GM11168 (cell line): ENCODE measurements at regions not wholly inside any gene's neighbourhood (a gene's known extent, or its start where the extent isn't known, plus 50 kb on each side); places are given as distances from the start of the nearest gene placed in this dataset.
"Not testable (repeated sequence)": the region's sequence is repeated elsewhere in the genome, so short reads cannot be mapped to it uniquely, and the experiment has no call there.

ENCODE experiments used
- in situ Hi-C: fragments of 300-500 bp; cut with MboI; formaldehyde crosslinking; loops from one replicate; pipeline ENCODE4 v1.12.0; 2022; ENCODE audit warnings: low sequenced_read_pairs; ENCODE audit not compliant: unreplicated experiment

DNA sequence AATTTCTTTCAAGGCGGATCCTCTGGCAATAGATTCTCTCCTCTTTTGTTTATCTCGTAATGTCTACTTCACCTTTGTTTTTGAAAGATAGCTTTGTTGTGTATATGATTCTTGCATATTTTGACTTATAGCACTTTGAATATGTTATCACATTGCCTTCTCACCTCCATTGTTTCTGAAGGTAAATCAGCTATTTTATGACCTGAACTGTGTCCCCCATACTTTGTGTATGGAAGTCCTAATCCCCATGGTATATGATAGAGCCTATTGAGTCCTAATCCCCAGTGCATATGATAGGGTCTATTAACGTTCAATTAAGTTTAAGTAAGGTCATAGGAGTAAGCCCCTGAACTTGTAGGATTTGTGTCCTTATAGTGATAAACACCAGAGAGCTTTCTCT lies 910.2 kb upstream of the NUDT12 start:
- in situ Hi-C loops = no loop called here

DNA sequence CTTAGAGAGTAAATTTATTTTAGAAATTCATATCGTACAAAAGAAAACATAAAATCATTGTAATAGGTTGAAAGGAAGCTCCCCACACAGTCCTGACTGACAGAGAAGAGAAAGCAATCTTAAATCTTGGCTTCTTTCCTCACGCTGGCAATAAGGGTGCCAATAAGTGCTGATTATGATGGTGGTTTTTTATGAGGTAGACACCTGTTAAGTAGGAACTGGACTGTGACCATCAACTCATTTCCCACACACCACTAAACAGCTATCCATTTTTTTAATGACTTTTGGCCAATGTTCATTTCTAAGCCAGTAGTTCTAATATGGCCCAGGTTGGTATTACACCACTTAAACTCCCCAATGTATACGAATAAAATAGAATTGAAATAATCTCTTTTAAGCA lies 893.5 kb upstream of the NUDT12 start:
- in situ Hi-C loops = no loop called here

DNA sequence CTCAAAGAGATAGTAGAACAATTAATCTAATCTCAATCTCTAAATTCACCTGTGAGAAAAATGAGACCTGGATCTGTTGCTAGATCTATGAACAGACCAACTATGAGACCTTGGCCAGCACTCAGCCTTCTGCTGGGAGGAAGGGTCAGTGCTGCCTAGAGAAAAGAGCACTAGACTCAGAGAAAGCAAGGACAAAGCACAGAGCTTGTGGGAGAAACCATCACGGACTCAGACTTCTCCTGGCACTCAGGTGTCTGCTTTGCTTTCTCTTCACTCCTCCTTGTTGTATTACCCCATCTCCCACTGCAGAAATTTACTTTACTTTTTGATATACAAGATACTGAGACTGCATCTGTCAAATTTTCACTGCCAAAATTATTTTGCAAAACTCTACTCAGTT lies 890.0 kb upstream of the NUDT12 start:
- in situ Hi-C loops = no loop called here

DNA sequence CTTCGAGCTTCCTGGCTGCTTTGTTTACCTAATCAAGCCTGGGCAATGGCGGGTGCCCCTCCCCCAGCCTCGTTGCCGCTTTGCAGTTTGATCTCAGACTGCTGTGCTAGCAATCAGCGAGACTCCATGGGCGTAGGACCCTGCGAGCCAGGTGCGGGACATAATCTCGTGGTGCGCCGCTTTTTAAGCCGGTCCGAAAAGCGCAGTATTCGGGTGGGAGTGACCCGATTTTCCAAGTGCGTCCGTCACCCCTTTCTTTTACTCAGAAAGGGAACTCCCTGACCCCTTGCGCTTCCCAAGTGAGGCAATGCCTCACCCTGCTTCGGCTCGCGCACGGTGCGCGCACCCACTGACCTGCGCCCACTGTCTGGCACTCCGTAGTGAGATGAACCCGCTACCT lies 889.3 kb upstream of the NUDT12 start:
- in situ Hi-C loops = not testable (repeated sequence)

DNA sequence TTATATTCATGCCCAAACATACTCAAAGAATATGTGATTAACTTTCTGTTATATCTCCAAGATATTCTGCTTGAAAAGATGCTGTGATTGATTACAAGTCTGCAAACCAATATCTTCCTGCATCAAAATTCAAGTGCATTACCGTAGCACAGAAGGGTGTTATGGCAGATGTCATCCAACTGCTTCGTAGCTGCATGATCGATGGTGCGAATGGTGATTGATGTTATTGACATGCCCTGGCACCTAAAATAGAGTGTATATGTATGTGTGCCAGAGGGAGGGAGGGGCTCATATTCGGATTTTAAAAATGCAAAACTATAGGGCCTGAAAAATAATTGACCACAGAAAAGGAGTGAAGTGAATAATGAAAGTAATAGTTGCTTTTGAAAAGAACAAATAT lies 882.1 kb upstream of the NUDT12 start:
- in situ Hi-C loops = no loop called here

DNA sequence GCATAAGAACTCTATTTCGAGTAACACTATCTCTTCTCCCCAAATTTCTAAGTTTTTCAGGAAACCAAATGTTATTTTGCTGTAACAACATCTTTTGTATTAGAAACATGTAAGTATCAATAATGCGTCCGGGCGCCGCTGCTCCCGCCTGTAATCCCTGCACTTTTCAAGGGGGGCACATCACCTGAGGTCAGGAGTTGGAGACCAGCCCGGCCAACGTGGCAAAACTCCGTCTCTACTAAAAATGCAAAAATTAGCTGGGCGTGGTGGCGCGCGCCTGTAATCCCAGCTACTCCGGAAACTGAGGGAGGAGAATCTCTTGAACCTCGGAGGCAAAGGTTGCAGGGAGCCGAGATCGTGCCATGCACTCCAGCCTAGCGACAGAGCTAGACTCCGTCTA lies 881.1 kb upstream of the NUDT12 start:
- in situ Hi-C loops = no loop called here

DNA sequence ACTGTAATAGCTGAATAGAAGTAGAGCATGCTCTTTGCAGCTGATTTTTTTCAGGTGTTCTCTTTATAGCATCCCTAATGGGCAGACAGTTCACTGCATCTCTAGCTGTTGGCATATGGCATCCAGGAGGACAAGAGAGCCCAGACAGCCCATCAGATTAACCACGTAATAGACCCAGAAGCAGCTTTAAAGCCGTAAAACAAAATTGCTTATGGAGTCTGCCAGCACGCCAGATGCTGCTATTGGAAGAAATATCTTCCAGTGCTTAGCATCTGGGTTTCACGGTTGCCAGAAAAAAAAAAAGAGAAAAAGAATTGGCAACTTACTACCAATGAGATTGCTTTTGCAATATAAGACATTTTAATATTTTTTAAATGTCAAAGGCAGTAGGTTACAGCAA lies 869.4 kb upstream of the NUDT12 start:
- in situ Hi-C loops = no loop called here

DNA sequence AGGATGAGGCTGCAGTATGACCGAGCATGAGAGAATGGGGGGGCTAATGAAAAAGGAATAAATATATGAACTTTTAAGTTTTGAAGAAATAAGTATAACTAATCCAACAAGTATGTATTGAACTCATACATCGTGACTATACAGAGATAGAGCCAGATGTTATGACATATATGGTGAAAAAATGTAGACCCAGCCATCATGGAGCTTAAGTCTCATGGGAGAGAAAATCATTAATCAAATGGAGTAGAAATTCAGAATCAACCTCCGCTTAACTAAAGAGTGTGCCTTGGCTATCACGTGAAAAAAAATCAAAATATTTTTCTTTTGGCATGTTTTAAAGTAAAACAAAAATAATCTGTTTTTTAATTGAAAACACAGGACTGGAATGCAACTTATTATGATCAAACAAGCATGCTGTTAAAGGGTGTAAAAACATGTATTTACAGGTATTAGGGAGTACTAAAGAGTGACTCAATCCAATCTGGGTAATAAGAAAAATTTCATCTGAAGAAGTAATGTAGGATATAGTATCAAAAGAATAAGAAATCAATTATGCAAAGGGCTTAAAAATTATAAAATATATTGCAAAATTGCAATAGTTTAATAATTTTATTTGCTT lies 868.5 kb upstream of the NUDT12 start:
- in situ Hi-C loops = no loop called here

DNA sequence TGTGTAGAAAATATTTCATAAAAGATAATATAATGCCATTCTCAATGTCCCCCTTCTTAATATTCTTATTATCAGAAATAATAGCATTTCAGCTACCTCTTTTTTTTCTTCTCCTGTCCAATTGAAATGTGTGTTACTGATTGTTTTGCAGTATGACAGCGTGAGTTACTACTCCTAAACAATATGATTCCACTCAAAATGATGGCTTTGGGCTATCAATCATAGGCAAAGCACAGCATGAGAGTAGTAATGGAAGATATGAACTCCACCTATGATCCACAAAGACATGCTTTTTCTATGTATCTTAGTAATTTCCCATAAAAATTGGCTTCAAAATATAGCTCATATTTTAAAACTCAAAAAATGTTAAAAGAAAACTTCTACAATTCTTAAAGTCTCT lies 867.3 kb upstream of the NUDT12 start:
- in situ Hi-C loops = no loop called here

DNA sequence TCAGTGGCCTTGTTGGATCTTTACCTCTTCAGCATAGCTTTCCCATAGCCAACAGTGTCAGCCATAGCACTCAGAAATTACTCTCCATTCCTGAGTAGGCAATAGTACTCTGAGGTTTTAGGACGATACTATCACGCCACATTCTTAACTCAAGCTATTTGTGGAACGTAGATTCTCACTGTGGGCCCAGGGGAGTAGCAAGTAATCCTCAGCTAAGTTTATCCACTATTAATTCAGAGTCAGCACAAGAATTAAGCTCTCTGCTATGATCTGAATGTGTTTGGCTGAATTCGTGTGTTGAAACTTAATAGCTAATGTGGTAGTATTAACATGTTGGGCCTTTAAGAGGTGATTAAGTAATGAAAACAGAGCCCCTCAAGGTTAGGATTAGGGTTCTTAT lies 858.8 kb upstream of the NUDT12 start:
- in situ Hi-C loops = no loop called here

DNA sequence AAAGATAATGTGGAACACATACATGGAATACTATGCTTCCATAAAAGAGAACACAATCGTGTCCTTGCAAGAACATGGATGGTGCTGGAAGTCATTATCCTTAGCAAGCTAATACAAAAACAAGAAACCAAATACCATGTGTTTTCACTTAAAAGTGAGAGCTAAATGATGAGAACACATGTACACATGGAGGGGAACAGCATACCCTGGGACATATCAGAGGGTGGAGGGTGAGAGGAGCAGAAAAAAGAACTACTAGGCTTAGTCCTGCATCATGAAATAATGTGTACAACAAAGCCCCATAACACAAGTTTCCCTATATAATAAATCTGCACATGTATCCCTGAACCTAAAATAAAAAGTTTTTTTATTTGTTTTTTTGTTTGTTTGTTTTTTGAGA lies 855.5 kb upstream of the NUDT12 start:
- in situ Hi-C loops = no loop called here

DNA sequence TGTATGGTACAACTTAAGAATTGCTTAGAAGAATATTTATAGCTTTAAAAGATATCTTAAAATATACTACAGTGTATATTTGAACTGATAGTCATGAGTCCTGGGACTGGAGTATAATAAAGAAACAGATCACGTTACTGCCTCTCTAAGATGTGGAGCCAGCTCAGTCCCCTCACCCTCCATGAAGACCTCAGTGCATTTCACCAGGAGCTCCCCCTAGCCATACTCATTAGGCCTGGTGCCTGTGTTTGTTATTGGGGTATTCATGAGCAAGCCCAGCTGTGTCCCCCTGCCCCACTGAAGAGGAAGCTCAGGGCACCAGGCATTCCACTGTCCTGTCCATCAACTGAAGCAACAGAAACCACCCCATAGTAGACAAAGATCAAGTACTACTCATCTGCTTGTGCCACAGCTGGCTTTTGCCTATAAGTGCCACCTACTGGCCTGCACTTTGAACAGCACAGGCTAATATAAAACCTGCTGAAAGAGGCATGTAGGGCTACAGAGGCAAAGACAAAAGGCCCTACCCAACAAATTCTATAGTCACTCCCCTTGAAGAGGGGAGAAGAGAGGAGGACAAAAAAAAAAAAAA lies 850.2 kb upstream of the NUDT12 start:
- in situ Hi-C loops = no loop called here

DNA sequence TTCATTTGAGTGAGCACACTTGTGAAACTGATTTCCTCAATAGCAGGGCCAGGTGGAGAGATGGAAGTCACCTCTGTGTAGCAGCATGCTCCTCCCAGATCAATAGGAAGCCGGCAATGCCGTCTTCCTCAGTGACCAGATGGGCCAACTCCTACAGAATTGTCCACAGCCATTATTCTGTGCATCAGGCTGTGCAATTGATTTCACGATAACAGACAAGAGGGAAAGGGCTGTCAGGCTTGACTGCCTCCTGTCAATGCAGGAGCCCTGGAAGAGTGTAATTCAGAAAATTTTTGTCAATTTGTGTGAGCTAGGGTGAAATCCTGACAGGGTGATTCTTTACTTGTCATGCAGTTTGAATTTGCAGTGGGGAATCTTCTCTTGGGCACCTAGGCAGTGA lies 838.4 kb upstream of the NUDT12 start:
- in situ Hi-C loops = no loop called here

DNA sequence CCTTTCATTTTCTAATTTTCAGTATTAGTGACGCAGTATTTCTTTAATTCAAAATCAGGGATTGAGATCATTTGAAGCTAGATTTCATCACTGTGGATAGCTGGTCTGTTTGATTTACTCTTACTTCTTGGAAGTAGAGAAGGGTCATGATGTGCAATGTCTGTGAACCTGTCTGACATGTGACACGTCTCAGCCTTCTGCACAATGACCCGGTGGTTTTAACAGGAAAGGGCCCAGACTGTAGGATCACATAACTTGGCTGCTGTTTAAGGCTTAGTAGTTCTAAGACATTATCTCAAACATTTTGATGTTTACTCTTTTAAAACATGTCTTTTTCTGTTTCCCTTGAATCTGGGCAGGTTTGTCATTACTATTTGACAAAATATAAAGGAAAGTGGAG lies 823.3 kb upstream of the NUDT12 start:
- in situ Hi-C loops = no loop called here

DNA sequence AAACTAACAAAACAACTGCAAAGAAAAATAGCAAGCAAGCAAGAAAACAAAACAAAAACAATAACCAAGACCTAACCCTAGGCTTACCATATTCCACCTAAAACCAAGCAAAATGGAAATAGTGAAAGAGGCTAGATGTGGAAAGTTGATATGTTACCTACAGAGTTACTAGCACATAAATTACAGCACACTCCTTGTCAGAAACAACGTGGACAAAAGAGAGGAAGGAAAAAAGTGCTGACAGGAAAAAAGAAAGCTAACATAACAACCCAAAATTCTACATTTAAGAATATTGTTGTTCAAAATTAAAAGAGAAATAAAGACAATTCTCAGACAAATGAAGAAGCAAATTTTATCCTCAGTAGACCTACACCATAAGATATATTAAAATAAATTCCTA lies 812.8 kb upstream of the NUDT12 start:
- in situ Hi-C loops = no loop called here

DNA sequence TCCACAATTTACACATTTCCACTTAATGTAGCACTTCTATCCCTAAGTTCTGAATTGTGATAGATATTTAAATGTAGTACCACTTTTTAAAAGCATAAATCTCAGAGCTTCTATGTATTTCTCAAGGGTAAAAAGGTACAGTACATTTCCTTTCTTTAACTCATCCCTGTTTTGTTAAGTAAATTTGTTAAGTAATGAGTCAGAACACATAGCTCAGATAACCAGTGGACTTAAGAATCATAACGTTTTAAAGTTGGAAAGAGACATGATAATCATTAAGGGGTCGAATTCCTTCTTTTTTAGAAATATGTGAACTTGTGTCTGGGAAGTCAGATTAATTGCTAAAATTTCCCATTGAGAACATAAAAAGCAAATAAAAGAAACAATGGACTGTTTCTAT lies 810.2 kb upstream of the NUDT12 start:
- in situ Hi-C loops = no loop called here

DNA sequence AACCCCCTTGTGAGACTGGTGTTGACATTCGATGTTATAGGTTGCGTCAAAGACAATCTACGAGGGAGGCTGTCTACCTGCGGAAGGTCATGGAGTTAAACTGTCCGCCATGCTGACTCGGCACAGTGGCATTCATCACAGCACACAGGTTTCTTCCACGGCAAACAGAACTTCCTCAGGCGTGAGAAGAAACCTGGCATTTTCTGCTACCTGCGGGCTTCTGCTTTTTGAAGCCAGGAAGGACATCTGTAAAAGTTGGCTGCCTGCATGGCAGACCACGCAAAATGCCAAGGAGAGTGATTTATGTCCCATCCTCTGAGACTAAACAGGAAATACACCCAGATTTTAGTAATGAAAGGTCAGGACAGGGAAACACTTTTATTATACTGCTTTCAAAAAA lies 809.8 kb upstream of the NUDT12 start:
- in situ Hi-C loops = no loop called here

DNA sequence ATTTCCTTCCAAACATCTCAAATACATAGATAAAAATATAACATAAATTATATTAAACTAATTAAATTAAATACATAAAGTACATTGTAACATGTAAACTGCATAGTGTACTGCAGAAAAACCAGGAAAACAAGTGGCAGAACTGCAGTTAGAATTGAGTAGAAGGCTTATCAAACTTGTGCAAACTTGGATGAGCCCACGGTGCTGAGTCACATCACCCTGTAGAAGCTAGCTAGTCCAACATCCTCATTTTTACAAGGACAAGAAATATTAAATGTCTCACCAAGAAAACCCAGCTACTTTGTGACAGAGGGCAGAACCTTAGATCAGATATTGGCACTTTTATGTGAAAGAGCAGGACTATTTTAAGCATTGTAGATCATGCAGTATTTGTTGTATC lies 807.9 kb upstream of the NUDT12 start:
- in situ Hi-C loops = no loop called here

DNA sequence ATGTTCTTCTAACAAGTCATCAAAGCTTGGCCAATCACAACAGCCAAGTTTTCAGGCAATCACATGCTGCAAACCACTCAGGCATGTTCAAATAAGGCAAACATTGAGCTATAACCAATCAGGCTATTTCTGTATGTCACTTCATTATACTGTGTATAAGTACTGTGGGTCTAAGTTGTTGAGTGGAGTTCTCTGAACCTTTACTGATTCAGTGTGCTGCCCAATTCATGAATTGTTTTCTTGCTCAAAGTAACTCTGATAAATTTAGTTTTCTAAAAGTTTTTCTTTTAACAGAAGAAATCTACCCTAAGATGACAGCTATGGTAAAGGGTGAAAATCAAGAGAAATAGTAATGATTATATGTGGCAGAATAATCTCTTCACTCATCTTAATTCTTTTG lies 805.4 kb upstream of the NUDT12 start:
- in situ Hi-C loops = no loop called here

DNA sequence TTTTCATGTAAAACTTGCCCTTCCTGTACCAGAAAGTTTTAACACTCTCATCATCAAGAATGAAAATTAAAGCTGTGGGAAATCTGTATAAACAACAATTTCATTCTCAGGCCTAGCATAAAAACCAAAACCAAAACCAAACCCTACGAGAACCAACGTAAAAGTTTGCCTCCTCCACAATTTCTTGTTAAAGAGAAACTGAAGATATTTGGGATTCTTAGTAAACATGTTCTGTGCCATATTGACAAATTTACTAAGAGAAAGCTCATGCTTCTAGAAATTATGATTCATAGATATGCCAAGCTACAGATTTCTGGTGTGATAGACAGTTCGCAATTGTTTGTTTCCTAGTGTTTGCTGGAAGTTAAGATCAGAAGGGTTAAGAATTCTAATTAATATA lies 801.0 kb upstream of the NUDT12 start:
- in situ Hi-C loops = no loop called here

DNA sequence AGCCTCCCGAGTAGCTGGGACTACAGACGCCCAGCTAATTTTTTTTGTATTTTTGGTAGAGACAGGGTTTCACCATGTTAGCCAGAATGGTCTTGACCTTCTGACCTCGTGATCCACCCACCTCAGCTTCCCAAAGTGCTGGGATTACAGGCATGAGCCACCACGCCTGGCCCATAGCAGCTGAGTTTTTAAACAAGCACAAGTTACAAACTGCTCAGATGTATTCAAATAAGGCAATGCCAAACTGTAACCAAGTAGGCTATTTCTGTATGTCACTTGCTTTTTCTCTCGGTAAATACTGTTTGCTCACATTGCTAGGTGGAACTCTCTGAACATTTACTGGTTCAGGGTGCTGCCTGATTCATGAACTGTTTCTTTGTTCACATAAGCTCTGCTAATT lies 799.3 kb upstream of the NUDT12 start:
- in situ Hi-C loops = no loop called here

DNA sequence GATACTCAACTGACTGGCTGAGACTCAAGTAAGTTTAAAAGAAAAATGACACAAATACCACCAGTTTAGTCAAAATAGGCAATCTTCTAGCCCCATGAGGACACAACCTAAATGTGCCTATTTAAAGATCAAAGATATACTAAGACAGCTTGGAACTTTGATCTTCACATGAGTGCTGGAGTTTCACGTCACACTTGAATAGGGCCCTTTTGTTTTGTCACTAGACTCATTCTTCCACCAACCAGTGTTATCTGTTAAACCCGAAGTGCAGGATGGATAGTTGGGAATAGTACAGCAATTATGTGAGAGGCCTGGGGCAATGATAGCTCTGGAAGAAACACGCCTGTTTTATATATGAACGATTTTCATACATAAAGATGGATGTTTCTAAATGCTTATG lies 792.8 kb upstream of the NUDT12 start:
- in situ Hi-C loops = no loop called here

DNA sequence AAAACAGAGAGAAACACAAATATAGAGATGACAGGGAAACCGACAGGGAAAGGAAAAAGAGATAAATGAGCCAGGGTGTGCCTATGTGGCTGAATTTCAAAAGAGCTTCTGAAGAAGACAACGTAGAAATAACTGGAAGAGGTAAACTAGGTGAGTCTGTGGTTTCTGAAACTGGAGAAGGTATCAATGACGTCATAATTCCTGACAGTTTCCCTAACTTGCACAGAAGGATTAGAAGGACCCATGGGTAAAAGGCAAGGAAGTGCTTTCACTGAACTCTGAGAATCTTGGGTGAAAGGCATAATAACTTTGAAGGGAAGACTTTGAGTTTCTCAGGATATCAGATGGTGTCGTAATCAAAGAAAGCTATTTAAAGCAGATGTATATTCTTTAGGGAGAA lies 790.8 kb upstream of the NUDT12 start:
- in situ Hi-C loops = no loop called here
